ENCODE measurements at regions not wholly inside any gene's neighbourhood (a gene's known extent, or its start where the extent isn't known, plus 50 kb on each side); places are given as distances from the start of the nearest gene placed in this dataset.

GRCh38 chr2:7899923-7900322 is 781.9 kb upstream of the ID2 start:
- Mint-ChIP-seq H3K4me3 (no peak overlapping the region), H3K36me3 (no peaks in the 10 kb centered on the region), H3K27ac (no peak overlapping the region), H3K27me3 (peaks cover 17% of the 10 kb centered on the region), H3K4me1 (peaks cover 0 to 3% (median 0%) of the 10 kb centered on the region in 4 donors), H3K9me3 (no peaks in the 10 kb centered on the region)
- Histone ChIP-seq H3K9me3 (ENCODE audit: control insufficient read depth in 2 of 2, low read length in 2 of 2) (no peaks in the 10 kb centered on the region), H3K36me3 (ENCODE audit: control insufficient read depth, insufficient read depth, low read length) (no peaks in the 10 kb centered on the region), H3K27ac (ENCODE audit: insufficient read depth, low read length, poor library complexity, severe bottlenecking) (no peak overlapping the region), H3K4me3 (ENCODE audit: low read depth, low read length) (no peak overlapping the region), H3K27me3 (ENCODE audit: control insufficient read depth, insufficient read depth, low read length) (peaks cover 5% of the 10 kb centered on the region), H3K4me1 (ENCODE audit: control insufficient read depth, insufficient read depth, low read length, poor library complexity, severe bottlenecking) (no peaks in the 10 kb centered on the region)
- no peak for DNase-seq
- ATAC-seq (ENCODE audit: low read depth in 2 of 2) = no peak

GRCh38 chr2:7900593-7900992 is 781.3 kb upstream of the ID2 start:
- no peak overlapping the region for H3K27ac Mint-ChIP-seq
- H3K9me3 Mint-ChIP-seq = peaks cover 0 to under 1% (median 0%) of the 10 kb centered on the region in 7 donors
- H3K36me3 Mint-ChIP-seq = no peaks in the 10 kb centered on the region
- no peaks in the 10 kb centered on the region for H3K9me3 ChIP-seq (ENCODE audit: control insufficient read depth in 2 of 2, low read length in 2 of 2)
- H3K27me3 ChIP-seq (ENCODE audit: control insufficient read depth, insufficient read depth, low read length) = peaks cover 5% of the 10 kb centered on the region
- H3K4me3 ChIP-seq (ENCODE audit: low read depth, low read length) = no peak overlapping the region
- peaks cover 0 to 3% (median 0%) of the 10 kb centered on the region in 4 donors for H3K4me1 Mint-ChIP-seq
- DNase-seq (no peak), ATAC-seq (ENCODE audit: low read depth in 2 of 2) (no peak)
- no peak overlapping the region for H3K4me3 Mint-ChIP-seq
- no peak overlapping the region for H3K27ac ChIP-seq (ENCODE audit: insufficient read depth, low read length, poor library complexity, severe bottlenecking)
- peaks cover 17% of the 10 kb centered on the region for H3K27me3 Mint-ChIP-seq
- H3K36me3 ChIP-seq (ENCODE audit: control insufficient read depth, insufficient read depth, low read length) = no peaks in the 10 kb centered on the region
- no peaks in the 10 kb centered on the region for H3K4me1 ChIP-seq (ENCODE audit: control insufficient read depth, insufficient read depth, low read length, poor library complexity, severe bottlenecking)

GRCh38 chr2:7902251-7902765 is 779.5 kb upstream of the ID2 start:
- H3K9me3 Mint-ChIP-seq = peaks cover 0 to 2% (median 0%) of the 10 kb centered on the region in 7 donors
- H3K27ac ChIP-seq (ENCODE audit: insufficient read depth, low read length, poor library complexity, severe bottlenecking) = no peak overlapping the region
- H3K4me1 Mint-ChIP-seq = peaks cover 0 to 3% (median 0%) of the 10 kb centered on the region in 4 donors
- H3K4me1 ChIP-seq (ENCODE audit: control insufficient read depth, insufficient read depth, low read length, poor library complexity, severe bottlenecking) = no peaks in the 10 kb centered on the region
- no peaks in the 10 kb centered on the region for H3K9me3 ChIP-seq (ENCODE audit: control insufficient read depth in 2 of 2, low read length in 2 of 2)
- no peak overlapping the region for H3K4me3 ChIP-seq (ENCODE audit: low read depth, low read length)
- no peaks in the 10 kb centered on the region for H3K36me3 ChIP-seq (ENCODE audit: control insufficient read depth, insufficient read depth, low read length)
- H3K27me3 Mint-ChIP-seq = peaks cover 16% of the 10 kb centered on the region
- ATAC-seq (ENCODE audit: low read depth in 2 of 2) = no peak
- H3K4me3 Mint-ChIP-seq = no peak overlapping the region
- no peak for DNase-seq
- no peak overlapping the region for H3K27ac Mint-ChIP-seq
- H3K27me3 ChIP-seq (ENCODE audit: control insufficient read depth, insufficient read depth, low read length) = peaks cover 3% of the 10 kb centered on the region
- no peaks in the 10 kb centered on the region for H3K36me3 Mint-ChIP-seq

- H3K36me3 Mint-ChIP-seq = no peaks in the 10 kb centered on the region
- Histone ChIP-seq H3K4me1 (ENCODE audit: control insufficient read depth, insufficient read depth, low read length, poor library complexity, severe bottlenecking) (no peaks in the 10 kb centered on the region), H3K36me3 (ENCODE audit: control insufficient read depth, insufficient read depth, low read length) (no peaks in the 10 kb centered on the region), H3K4me3 (ENCODE audit: low read depth, low read length) (no peak overlapping the region), H3K27ac (ENCODE audit: insufficient read depth, low read length, poor library complexity, severe bottlenecking) (no peak overlapping the region), H3K27me3 (ENCODE audit: control insufficient read depth, insufficient read depth, low read length) (no peaks in the 10 kb centered on the region), H3K9me3 (ENCODE audit: control insufficient read depth in 2 of 2, low read length in 2 of 2) (no peaks in the 10 kb centered on the region)
- no peak overlapping the region for H3K27ac Mint-ChIP-seq
- peaks cover 10% of the 10 kb centered on the region for H3K27me3 Mint-ChIP-seq
- no peak overlapping the region for H3K4me3 Mint-ChIP-seq
- DNase-seq (no peak), ATAC-seq (ENCODE audit: low read depth in 2 of 2) (no peak)
- peaks cover 0 to 4% (median 0%) of the 10 kb centered on the region in 7 donors for H3K9me3 Mint-ChIP-seq
- no peaks in the 10 kb centered on the region for H3K4me1 Mint-ChIP-seq
Observed at GRCh38 chr2:7904319-7904718, 777.5 kb upstream of the ID2 start.

GRCh38 chr2:7905756-7906155 is 776.1 kb upstream of the ID2 start:
- Mint-ChIP-seq H3K27ac (no peak overlapping the region), H3K36me3 (no peaks in the 10 kb centered on the region), H3K4me3 (no peak overlapping the region), H3K4me1 (no peaks in the 10 kb centered on the region), H3K9me3 (peaks cover 0 to 4% (median 0%) of the 10 kb centered on the region in 7 donors), H3K27me3 (peaks cover 9% of the 10 kb centered on the region)
- ATAC-seq (ENCODE audit: low read depth in 2 of 2) (no peak), DNase-seq (no peak)
- Histone ChIP-seq H3K27me3 (ENCODE audit: control insufficient read depth, insufficient read depth, low read length) (no peaks in the 10 kb centered on the region), H3K4me1 (ENCODE audit: control insufficient read depth, insufficient read depth, low read length, poor library complexity, severe bottlenecking) (no peaks in the 10 kb centered on the region), H3K9me3 (ENCODE audit: control insufficient read depth in 2 of 2, low read length in 2 of 2) (no peaks in the 10 kb centered on the region), H3K4me3 (ENCODE audit: low read depth, low read length) (no peak overlapping the region), H3K27ac (ENCODE audit: insufficient read depth, low read length, poor library complexity, severe bottlenecking) (no peak overlapping the region), H3K36me3 (ENCODE audit: control insufficient read depth, insufficient read depth, low read length) (no peaks in the 10 kb centered on the region)

GRCh38 chr2:7906431-7906830 is 775.4 kb upstream of the ID2 start:
- Mint-ChIP-seq H3K4me1 (no peaks in the 10 kb centered on the region), H3K36me3 (no peaks in the 10 kb centered on the region), H3K27me3 (peaks cover 9% of the 10 kb centered on the region), H3K27ac (no peak overlapping the region), H3K9me3 (peaks cover 0 to 4% (median 0%) of the 10 kb centered on the region in 7 donors), H3K4me3 (no peak overlapping the region)
- ATAC-seq (ENCODE audit: low read depth in 2 of 2) = no peak
- no peaks in the 10 kb centered on the region for H3K9me3 ChIP-seq (ENCODE audit: control insufficient read depth in 2 of 2, low read length in 2 of 2)
- H3K4me3 ChIP-seq (ENCODE audit: low read depth, low read length) = no peak overlapping the region
- H3K27me3 ChIP-seq (ENCODE audit: control insufficient read depth, insufficient read depth, low read length) = no peaks in the 10 kb centered on the region
- H3K36me3 ChIP-seq (ENCODE audit: control insufficient read depth, insufficient read depth, low read length) = no peaks in the 10 kb centered on the region
- H3K4me1 ChIP-seq (ENCODE audit: control insufficient read depth, insufficient read depth, low read length, poor library complexity, severe bottlenecking) = no peaks in the 10 kb centered on the region
- no peak overlapping the region for H3K27ac ChIP-seq (ENCODE audit: insufficient read depth, low read length, poor library complexity, severe bottlenecking)
- DNase-seq = no peak

GRCh38 chr2:7907041-7907440 is 774.8 kb upstream of the ID2 start:
- Mint-ChIP-seq H3K4me1 (no peaks in the 10 kb centered on the region), H3K27ac (no peak overlapping the region), H3K27me3 (peaks cover 12% of the 10 kb centered on the region), H3K36me3 (no peaks in the 10 kb centered on the region), H3K9me3 (peaks cover 0 to 4% (median 0%) of the 10 kb centered on the region in 7 donors), H3K4me3 (no peak overlapping the region)
- H3K9me3 ChIP-seq (ENCODE audit: control insufficient read depth in 2 of 2, low read length in 2 of 2) = no peaks in the 10 kb centered on the region
- H3K4me1 ChIP-seq (ENCODE audit: control insufficient read depth, insufficient read depth, low read length, poor library complexity, severe bottlenecking) = no peaks in the 10 kb centered on the region
- no peak overlapping the region for H3K4me3 ChIP-seq (ENCODE audit: low read depth, low read length)
- no peaks in the 10 kb centered on the region for H3K36me3 ChIP-seq (ENCODE audit: control insufficient read depth, insufficient read depth, low read length)
- H3K27me3 ChIP-seq (ENCODE audit: control insufficient read depth, insufficient read depth, low read length) = no peaks in the 10 kb centered on the region
- no peak for ATAC-seq (ENCODE audit: low read depth in 2 of 2)
- DNase-seq = no peak
- no peak overlapping the region for H3K27ac ChIP-seq (ENCODE audit: insufficient read depth, low read length, poor library complexity, severe bottlenecking)

GRCh38 chr2:7910752-7911151 is 771.1 kb upstream of the ID2 start:
- no peaks in the 10 kb centered on the region for H3K4me1 Mint-ChIP-seq
- H3K27ac Mint-ChIP-seq = no peak overlapping the region
- ATAC-seq (ENCODE audit: low read depth in 2 of 2) = no peak

More at GRCh38 chr2:7910752-7911151, 771.1 kb upstream of the ID2 start:
- Histone ChIP-seq H3K9me3 (ENCODE audit: control insufficient read depth in 2 of 2, low read length in 2 of 2) (no peaks in the 10 kb centered on the region), H3K36me3 (ENCODE audit: control insufficient read depth, insufficient read depth, low read length) (no peaks in the 10 kb centered on the region), H3K4me1 (ENCODE audit: control insufficient read depth, insufficient read depth, low read length, poor library complexity, severe bottlenecking) (no peaks in the 10 kb centered on the region), H3K27ac (ENCODE audit: insufficient read depth, low read length, poor library complexity, severe bottlenecking) (no peak overlapping the region), H3K4me3 (ENCODE audit: low read depth, low read length) (no peak overlapping the region), H3K27me3 (ENCODE audit: control insufficient read depth, insufficient read depth, low read length) (no peaks in the 10 kb centered on the region)
- peaks cover 0 to 2% (median 0%) of the 10 kb centered on the region in 7 donors for H3K9me3 Mint-ChIP-seq
- no peak for DNase-seq
- no peaks in the 10 kb centered on the region for H3K36me3 Mint-ChIP-seq
- H3K4me3 Mint-ChIP-seq = no peak overlapping the region
- H3K27me3 Mint-ChIP-seq = peaks cover 13% of the 10 kb centered on the region
